Peyer's patch (tissue), 4 donors: ENCODE measurements at regions not wholly inside any gene's neighbourhood (a gene's known extent, or its start where the extent isn't known, plus 50 kb on each side); places are given as distances from the start of the nearest gene placed in this dataset.

Source experiments
- DNase-seq, 3 donors: peaks; one replicate each; pipeline ENCODE4 v3.0.0-alpha.2; 2017 to 2019
- H3K27ac ChIP-seq, 4 donors: fragments of 200-600 bp; sonication (generic); one replicate each; pipeline ENCODE4 v1.5.1; 2016 to 2019
- H3K27me3 ChIP-seq, 2 donors: fragments of 200-600 bp; sonication (generic); one replicate each; pipeline ENCODE4 v1.5.1; 2019
- H3K36me3 ChIP-seq, 3 donors: fragments of 200-600 bp; sonication (generic); one replicate each; pipeline ENCODE4 v1.5.1; 2016 to 2019
- H3K4me1 ChIP-seq, 4 donors: fragments of 200-600 bp; sonication (generic); one replicate each; pipeline ENCODE4 v1.5.1; 2016 to 2019
- H3K4me3 ChIP-seq, 4 donors: fragments of 200-600 bp; sonication (generic); 1 replicate in 3 of 4; 2 replicates in 1 of 4; pipeline ENCODE4 v1.5.1; 2016 to 2019; ENCODE audit warnings: mild to moderate bottlenecking in 1 of 4
- H3K9me3 ChIP-seq, 4 donors: fragments of 200-600 bp; sonication (generic); one replicate each; pipeline ENCODE4 v1.5.1; 2016 to 2019; ENCODE audit warnings: mild to moderate bottlenecking in 1 of 4
- POLR2A ChIP-seq, 2 donors: fragments of 450-650 bp; IDR thresholded peaks; one replicate each; pipeline ENCODE4 v1.5.1; 2017; ENCODE audit warnings: antibody characterized with exemption in 2 of 2, mild to moderate bottlenecking in 2 of 2, moderate library complexity in 2 of 2
- TF ChIP-seq, protein P1 (sequence below), 6 experiments: fragments of 450-650 bp in 4 of 6; fragments of 200-600 bp in 2 of 6; sonication (generic) in 1 of 6; IDR thresholded peaks; one replicate each; pipeline ENCODE4 v1.5.1; 2017 to 2019; ENCODE audit warnings: antibody characterized with exemption in 6 of 6, mild to moderate bottlenecking in 3 of 6, moderate library complexity in 1 of 6

DNA sequence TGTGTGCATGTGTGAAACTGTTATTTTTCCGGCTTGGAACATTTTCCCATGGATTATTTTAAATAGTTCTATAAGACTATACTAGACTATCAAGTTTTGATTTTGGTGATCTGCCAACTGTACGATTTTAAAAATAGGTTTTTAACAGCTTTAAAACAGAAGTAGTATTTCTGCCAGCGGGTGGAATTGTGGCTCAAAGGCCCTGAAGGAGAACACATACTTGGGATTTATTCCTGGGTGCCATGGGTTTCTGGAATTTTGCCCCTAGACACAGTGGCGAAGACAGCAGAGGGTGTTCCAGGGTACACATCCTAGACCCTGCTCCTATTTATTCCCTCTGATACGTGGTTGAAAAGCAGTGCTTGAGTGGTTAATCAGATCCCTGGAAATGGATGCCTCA lies 81.7 kb upstream of the IPO9 start:
- no peaks in the 10 kb centered on the region for H3K27me3 ChIP-seq
- DNase-seq: no peak
- H3K4me1 ChIP-seq: no peaks in the 10 kb centered on the region
- no peak for TF ChIP-seq POLR2A (IDR thresholded peaks at IDR 0.05)
- TF ChIP-seq, protein P1, sequence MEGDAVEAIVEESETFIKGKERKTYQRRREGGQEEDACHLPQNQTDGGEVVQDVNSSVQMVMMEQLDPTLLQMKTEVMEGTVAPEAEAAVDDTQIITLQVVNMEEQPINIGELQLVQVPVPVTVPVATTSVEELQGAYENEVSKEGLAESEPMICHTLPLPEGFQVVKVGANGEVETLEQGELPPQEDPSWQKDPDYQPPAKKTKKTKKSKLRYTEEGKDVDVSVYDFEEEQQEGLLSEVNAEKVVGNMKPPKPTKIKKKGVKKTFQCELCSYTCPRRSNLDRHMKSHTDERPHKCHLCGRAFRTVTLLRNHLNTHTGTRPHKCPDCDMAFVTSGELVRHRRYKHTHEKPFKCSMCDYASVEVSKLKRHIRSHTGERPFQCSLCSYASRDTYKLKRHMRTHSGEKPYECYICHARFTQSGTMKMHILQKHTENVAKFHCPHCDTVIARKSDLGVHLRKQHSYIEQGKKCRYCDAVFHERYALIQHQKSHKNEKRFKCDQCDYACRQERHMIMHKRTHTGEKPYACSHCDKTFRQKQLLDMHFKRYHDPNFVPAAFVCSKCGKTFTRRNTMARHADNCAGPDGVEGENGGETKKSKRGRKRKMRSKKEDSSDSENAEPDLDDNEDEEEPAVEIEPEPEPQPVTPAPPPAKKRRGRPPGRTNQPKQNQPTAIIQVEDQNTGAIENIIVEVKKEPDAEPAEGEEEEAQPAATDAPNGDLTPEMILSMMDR (IDR thresholded peaks at IDR 0.05): no peak
- H3K9me3 ChIP-seq: no peaks in the 10 kb centered on the region
- no peak overlapping the region for H3K27ac ChIP-seq
- H3K4me3 ChIP-seq: no peak overlapping the region
- H3K36me3 ChIP-seq: no peaks in the 10 kb centered on the region

DNA sequence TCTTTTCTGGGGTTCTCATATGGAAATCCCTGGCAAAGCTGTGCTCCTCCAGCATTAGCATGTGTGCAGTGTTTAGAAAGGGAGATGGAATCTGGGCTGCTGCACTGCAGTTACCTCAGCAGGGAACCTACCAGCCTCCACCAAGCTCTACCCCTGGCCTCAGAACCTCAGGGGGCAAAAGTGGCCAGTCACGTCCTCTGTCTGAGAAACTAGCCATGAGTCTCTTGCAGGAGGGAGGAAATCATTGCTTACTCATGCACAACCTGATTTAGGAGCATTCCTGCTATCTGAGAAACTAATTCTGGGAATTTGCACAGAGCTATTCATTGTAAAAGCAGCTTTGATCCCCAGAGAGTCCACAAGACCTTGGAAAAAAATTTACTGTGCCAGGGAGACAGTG lies 80.6 kb upstream of the IPO9 start:
- Histone ChIP-seq H3K4me1 (no peaks in the 10 kb centered on the region), H3K27ac (no peak overlapping the region), H3K4me3 (no peak overlapping the region), H3K36me3 (no peaks in the 10 kb centered on the region), H3K9me3 (no peaks in the 10 kb centered on the region), H3K27me3 (no peaks in the 10 kb centered on the region)
- no peak for DNase-seq
- TF ChIP-seq, protein P1 (IDR thresholded peaks at IDR 0.05): no peak
- TF ChIP-seq POLR2A (IDR thresholded peaks at IDR 0.05): no peak

DNA sequence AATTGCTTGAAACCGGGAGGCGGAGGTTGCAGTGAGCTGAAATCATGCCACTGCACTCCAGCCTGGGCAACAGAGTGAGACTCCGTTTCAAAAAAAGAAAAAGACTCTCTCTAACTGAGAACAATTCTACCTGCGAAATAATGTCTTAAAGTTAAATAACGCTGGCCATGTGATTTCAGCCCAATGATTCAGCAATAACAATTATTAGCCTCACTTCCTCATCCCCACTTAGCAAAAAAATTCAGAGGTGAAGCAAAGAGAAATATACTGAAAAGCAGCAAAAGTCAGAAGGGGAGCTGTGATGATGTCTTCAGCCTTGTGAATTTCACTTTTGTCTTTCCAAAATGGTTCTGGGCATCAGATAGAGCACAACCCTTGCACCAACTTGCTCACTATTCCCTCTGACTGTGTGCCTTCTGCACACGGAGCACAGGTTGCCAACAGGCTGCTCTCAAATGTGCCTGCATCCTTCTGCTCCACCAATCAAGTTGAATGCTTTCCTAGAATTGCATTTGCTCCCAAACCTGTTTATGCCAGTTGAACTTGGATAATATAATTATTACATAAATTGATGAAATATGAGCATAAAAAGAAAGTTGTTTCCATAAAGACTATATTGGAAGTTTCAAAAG lies 79.8 kb upstream of the IPO9 start:
- H3K4me3 ChIP-seq: no peak overlapping the region
- no peak overlapping the region for H3K27ac ChIP-seq
- no peak for DNase-seq
- TF ChIP-seq, protein P1 (IDR thresholded peaks at IDR 0.05): no peak
- no peak for TF ChIP-seq POLR2A (IDR thresholded peaks at IDR 0.05)
- H3K36me3 ChIP-seq: no peaks in the 10 kb centered on the region
- H3K9me3 ChIP-seq: no peaks in the 10 kb centered on the region
- H3K27me3 ChIP-seq: no peaks in the 10 kb centered on the region
- H3K4me1 ChIP-seq: no peaks in the 10 kb centered on the region

DNA sequence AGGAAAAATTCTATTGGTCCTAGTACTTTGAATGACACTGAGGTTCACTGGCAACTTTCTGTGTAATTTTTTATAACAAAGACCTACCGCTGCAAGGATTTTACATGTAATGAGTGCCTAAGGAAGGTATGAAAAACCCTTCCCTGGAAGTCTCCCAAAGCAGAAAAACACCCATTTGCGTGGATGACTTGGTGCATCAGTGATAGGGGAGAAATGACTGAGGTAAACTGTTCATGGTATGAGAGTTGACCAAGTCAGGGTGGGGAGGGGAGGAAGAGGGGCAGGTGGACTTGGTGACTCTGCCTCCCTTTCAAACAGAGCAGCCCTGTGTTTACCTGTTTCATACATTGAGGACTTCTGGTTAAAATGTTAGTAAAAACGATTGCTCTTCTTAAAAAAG lies 78.8 kb upstream of the IPO9 start:
- no peak for DNase-seq
- TF ChIP-seq, protein P1 (IDR thresholded peaks at IDR 0.05): no peak
- no peak for TF ChIP-seq POLR2A (IDR thresholded peaks at IDR 0.05)
- H3K4me1 ChIP-seq: no peaks in the 10 kb centered on the region
- no peak overlapping the region for H3K4me3 ChIP-seq
- H3K27ac ChIP-seq: no peak overlapping the region
- H3K36me3 ChIP-seq: no peaks in the 10 kb centered on the region
- no peaks in the 10 kb centered on the region for H3K27me3 ChIP-seq
- H3K9me3 ChIP-seq: no peaks in the 10 kb centered on the region

DNA sequence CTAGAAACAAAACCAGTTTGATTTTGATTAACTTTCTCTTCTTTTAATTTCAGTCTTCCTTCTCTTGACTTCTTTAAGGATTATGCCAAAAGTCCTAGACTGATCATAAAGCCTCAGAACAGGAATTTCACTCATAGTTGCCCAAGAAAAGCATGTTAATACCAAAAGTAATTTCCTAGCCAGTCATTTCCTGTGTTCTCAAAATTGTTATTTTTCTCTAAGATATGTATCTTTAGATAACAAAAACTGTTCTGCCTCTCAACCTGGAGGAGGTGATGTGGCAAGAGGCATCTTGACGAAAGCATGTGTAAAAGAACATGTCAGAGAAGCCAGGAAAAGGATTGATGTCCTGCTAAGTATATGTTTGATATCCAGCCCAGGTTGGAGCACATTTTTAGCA lies 78.0 kb upstream of the IPO9 start:
- Histone ChIP-seq H3K9me3 (no peaks in the 10 kb centered on the region), H3K4me1 (no peaks in the 10 kb centered on the region), H3K4me3 (no peak overlapping the region), H3K27ac (no peak overlapping the region), H3K36me3 (no peaks in the 10 kb centered on the region), H3K27me3 (no peaks in the 10 kb centered on the region)
- no peak for DNase-seq
- TF ChIP-seq POLR2A (IDR thresholded peaks at IDR 0.05): no peak
- TF ChIP-seq, protein P1 (IDR thresholded peaks at IDR 0.05): no peak

DNA sequence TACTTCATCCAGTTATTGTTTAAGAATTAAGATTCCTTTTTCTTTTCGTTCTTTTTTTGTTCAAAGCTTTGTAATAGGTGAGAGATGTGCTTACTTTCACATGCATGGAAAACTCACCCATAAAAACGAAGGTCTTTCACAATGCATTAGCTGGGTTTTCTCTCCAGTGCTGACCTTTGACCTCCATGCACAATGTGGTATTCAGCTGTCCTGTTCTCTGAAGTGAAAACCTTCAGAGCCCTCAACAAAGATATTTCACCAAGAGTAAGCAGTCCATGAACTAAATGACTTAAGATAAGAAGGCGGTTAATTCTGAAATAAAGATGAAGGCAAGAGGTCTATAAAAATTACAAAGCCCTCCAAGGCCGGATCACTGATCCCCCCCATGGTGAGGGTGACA lies 77.1 kb upstream of the IPO9 start:
- Histone ChIP-seq H3K4me1 (no peaks in the 10 kb centered on the region), H3K36me3 (no peaks in the 10 kb centered on the region), H3K4me3 (no peak overlapping the region), H3K9me3 (no peaks in the 10 kb centered on the region), H3K27ac (no peak overlapping the region), H3K27me3 (no peaks in the 10 kb centered on the region)
- TF ChIP-seq, protein P1 (IDR thresholded peaks at IDR 0.05): no peak
- no peak for TF ChIP-seq POLR2A (IDR thresholded peaks at IDR 0.05)
- no peak for DNase-seq
